ENCODE measurements at regions not wholly inside any gene's neighbourhood (a gene's known extent, or its start where the extent isn't known, plus 50 kb on each side); places are given as distances from the start of the nearest gene placed in this dataset.

DNA sequence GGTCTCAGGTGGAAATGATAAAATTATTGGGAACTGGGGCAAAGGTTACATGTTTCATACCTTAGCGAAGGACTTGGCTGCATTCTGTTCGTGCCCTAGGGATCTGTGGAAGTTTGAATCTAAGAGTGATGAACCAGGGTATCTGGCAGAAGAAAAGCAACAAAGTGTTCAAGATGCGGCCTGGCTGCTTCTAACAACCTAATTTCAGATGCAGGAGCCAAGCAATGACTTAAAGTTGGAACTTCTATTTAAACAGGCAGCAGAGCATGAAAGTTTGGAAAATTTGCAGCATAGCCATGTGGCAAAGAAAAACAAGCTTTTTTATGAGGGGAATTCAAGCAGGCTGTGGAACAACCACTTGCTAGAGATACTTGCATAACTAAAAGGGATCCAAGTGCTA is 73.5 kb downstream of the CD24 start:
- no peak for DNase-seq (ENCODE audit: low spot score)
- Histone ChIP-seq H3K27ac (no peak overlapping the region), H3K9me3 (ENCODE audit: low read depth) (no peaks in the 10 kb centered on the region), H3K4me3 (no peak overlapping the region), H3K79me2 (ENCODE audit: low read depth) (no peaks in the 10 kb centered on the region), H3K4me1 (no peaks in the 10 kb centered on the region), H3K27me3 (no peaks in the 10 kb centered on the region), H3K9ac (no peak overlapping the region), H3K4me2 (no peak overlapping the region), H3F3A (ENCODE audit: low read depth) (no peaks in the 10 kb centered on the region), H2AFZ (replicated peaks) (no peak overlapping the region), H4K20me1 (ENCODE audit: low read depth) (no peaks in the 10 kb centered on the region), H3K36me3 (no peaks in the 10 kb centered on the region)
- Mint-ChIP-seq H3K36me3 (peaks cover 1% of the 10 kb centered on the region), H3K27me3 (ENCODE audit: insufficient read depth, low read depth) (peaks cover 4% of the 10 kb centered on the region), H3K4me3 (no peak overlapping the region), H3K9me3 (peaks cover 4% of the 10 kb centered on the region), H3K4me1 (no peaks in the 10 kb centered on the region), H3K27ac (no peak overlapping the region)
- TF ChIP-seq EZH2 (IDR thresholded peaks at IDR 0.05) (no peak), EZH2phosphoT487 (IDR thresholded peaks at IDR 0.05) (no peak)
- TF ChIP-seq, protein P1, sequence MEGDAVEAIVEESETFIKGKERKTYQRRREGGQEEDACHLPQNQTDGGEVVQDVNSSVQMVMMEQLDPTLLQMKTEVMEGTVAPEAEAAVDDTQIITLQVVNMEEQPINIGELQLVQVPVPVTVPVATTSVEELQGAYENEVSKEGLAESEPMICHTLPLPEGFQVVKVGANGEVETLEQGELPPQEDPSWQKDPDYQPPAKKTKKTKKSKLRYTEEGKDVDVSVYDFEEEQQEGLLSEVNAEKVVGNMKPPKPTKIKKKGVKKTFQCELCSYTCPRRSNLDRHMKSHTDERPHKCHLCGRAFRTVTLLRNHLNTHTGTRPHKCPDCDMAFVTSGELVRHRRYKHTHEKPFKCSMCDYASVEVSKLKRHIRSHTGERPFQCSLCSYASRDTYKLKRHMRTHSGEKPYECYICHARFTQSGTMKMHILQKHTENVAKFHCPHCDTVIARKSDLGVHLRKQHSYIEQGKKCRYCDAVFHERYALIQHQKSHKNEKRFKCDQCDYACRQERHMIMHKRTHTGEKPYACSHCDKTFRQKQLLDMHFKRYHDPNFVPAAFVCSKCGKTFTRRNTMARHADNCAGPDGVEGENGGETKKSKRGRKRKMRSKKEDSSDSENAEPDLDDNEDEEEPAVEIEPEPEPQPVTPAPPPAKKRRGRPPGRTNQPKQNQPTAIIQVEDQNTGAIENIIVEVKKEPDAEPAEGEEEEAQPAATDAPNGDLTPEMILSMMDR (IDR thresholded peaks at IDR 0.05), result no peak

DNA sequence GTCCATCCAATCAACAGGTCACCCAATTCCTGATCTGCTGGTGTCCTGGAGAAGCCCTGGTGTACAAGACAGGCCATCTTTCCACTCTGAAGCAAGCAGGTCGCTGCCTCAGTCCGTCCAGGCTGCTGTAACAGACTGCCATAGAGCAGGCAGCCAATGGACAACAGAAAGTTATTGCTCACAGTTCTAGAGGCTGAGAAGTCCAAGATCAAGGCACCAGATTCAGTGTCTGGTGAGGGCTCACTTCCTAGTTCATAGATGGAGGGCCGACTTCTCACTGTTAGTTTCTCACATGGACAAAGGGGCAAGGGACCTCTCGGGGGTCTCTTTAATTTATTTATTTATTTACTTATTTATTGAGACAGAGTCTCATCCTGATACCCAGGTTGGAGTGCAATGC is 74.8 kb downstream of the CD24 start:
- no peak overlapping the region for H3K9ac ChIP-seq
- H3K79me2 ChIP-seq (ENCODE audit: low read depth), result no peaks in the 10 kb centered on the region
- H3K9me3 ChIP-seq (ENCODE audit: low read depth), result no peaks in the 10 kb centered on the region
- peaks cover 1% of the 10 kb centered on the region for H3K36me3 Mint-ChIP-seq
- no peaks in the 10 kb centered on the region for H4K20me1 ChIP-seq (ENCODE audit: low read depth)
- H3K36me3 ChIP-seq, result no peaks in the 10 kb centered on the region
- H3K4me2 ChIP-seq, result no peak overlapping the region
- no peak overlapping the region for H2AFZ ChIP-seq (replicated peaks)
- H3K4me3 Mint-ChIP-seq, result no peak overlapping the region
- no peaks in the 10 kb centered on the region for H3F3A ChIP-seq (ENCODE audit: low read depth)
- no peaks in the 10 kb centered on the region for H3K4me1 Mint-ChIP-seq
- peaks cover 2% of the 10 kb centered on the region for H3K9me3 Mint-ChIP-seq
- peaks cover 4% of the 10 kb centered on the region for H3K27me3 Mint-ChIP-seq (ENCODE audit: insufficient read depth, low read depth)
- no peak for DNase-seq (ENCODE audit: low spot score)
- no peak overlapping the region for H3K27ac ChIP-seq
- H3K4me3 ChIP-seq, result no peak overlapping the region
- no peak for TF ChIP-seq EZH2phosphoT487 (IDR thresholded peaks at IDR 0.05)
- TF ChIP-seq EZH2 (IDR thresholded peaks at IDR 0.05), result no peak
- TF ChIP-seq, protein P1 (IDR thresholded peaks at IDR 0.05), result no peak
- no peaks in the 10 kb centered on the region for H3K4me1 ChIP-seq
- no peak overlapping the region for H3K27ac Mint-ChIP-seq
- no peaks in the 10 kb centered on the region for H3K27me3 ChIP-seq

DNA sequence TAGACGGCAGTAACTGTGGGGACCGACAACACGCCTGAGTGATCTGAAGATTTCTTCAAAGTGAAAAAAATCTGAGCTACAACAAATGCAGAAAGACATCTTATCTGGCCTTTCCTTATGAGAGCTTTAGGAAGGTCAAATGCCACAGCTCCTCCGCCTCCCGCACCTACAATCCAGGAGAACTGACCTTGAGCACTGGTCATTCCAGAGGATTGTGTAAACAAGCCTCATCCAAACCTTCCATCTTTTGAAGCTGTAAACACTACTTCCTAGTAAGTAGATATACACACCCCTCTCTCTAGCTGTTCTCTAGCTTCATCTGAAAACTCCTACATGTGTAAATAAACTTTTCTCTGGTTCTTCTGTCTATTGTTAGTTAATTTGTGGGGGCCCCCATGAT is 76.9 kb downstream of the CD24 start:
- no peak overlapping the region for H3K4me3 Mint-ChIP-seq
- H3K27ac Mint-ChIP-seq, result no peak overlapping the region

More for the DNA sequence above, 76.9 kb downstream of the CD24 start:
- Mint-ChIP-seq H3K36me3 (peaks cover 1% of the 10 kb centered on the region), H3K27me3 (ENCODE audit: insufficient read depth, low read depth) (peaks cover 4% of the 10 kb centered on the region), H3K9me3 (peaks cover 2% of the 10 kb centered on the region), H3K4me1 (no peaks in the 10 kb centered on the region)
- no peak for TF ChIP-seq EZH2 (IDR thresholded peaks at IDR 0.05)
- TF ChIP-seq, protein P1 (IDR thresholded peaks at IDR 0.05), result no peak
- TF ChIP-seq EZH2phosphoT487 (IDR thresholded peaks at IDR 0.05), result no peak
- H3K27me3 ChIP-seq, result no peaks in the 10 kb centered on the region
- no peaks in the 10 kb centered on the region for H3K36me3 ChIP-seq
- H3K27ac ChIP-seq, result no peak overlapping the region
- no peak overlapping the region for H3K4me3 ChIP-seq
- H3K4me2 ChIP-seq, result no peak overlapping the region
- H3K9ac ChIP-seq, result no peak overlapping the region
- no peak for DNase-seq (ENCODE audit: low spot score)
- no peaks in the 10 kb centered on the region for H3K79me2 ChIP-seq (ENCODE audit: low read depth)
- no peak overlapping the region for H2AFZ ChIP-seq (replicated peaks)
- no peaks in the 10 kb centered on the region for H4K20me1 ChIP-seq (ENCODE audit: low read depth)
- no peaks in the 10 kb centered on the region for H3K9me3 ChIP-seq (ENCODE audit: low read depth)
- H3F3A ChIP-seq (ENCODE audit: low read depth), result no peaks in the 10 kb centered on the region
- no peaks in the 10 kb centered on the region for H3K4me1 ChIP-seq

Data from neural progenitor cell (in vitro differentiated cells).